ENCODE measurements at regions not wholly inside any gene's neighbourhood (a gene's known extent, or its start where the extent isn't known, plus 50 kb on each side); places are given as distances from the start of the nearest gene placed in this dataset.

DNA sequence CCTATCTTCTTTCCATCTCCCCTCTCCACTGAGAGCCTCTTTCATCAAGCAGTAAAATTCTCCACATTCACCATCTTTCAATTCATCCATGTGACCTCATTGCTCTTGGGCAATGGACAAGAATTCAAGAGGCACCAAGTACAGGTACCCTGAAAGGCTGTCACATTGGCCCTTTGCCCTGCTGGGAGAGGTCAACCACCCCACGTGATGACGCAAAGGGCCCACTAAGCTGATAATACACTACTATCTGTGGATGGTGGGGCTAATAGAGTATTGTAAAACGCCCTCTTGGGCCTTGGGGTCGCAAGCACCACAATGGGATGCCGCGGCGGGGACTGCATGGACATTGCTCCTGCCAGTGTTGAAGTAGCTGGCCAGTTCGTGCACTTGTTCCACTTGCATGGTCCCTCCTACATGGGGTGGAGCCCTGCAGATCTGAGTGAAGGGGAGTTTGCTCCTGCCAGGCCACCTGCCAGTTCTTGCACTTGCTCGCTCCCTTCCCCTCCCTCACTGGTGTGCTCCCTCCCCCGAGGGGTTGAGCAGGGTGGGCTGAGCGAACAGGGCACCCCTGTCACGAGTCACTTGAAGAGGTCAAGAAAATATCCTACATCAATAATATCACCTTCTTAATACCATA is 1578.8 kb upstream of the RAG2 start:
- TF ChIP-seq EZH2 (IDR thresholded peaks at IDR 0.05; ENCODE audit: insufficient read depth, poor library complexity, severe bottlenecking) (no peak), EZH2phosphoT487 (IDR thresholded peaks at IDR 0.05; ENCODE audit: insufficient read depth, low read depth) (no peak)

Measured in GM23248 (cell line).